Upper lobe of left lung (tissue), 6 donors: ENCODE measurements at regions not wholly inside any gene's neighbourhood (a gene's known extent, or its start where the extent isn't known, plus 50 kb on each side); places are given as distances from the start of the nearest gene placed in this dataset.
"Not testable (repeated sequence)": the region's sequence is repeated elsewhere in the genome, so short reads cannot be mapped to it uniquely, and the experiment has no call there.

Experiments
- ATAC-seq, 2 donors: fragments of 200-7000 bp; cut with Tn5 transposase; one replicate each; pipeline ENCODE4 v1.9.1; 2022; ENCODE audit warnings: mild to moderate bottlenecking in 2 of 2, moderate library complexity in 2 of 2; ENCODE audit not compliant: low FRiP score in 2 of 2
- DNase-seq, 2 donors: peaks; one replicate each; pipeline ENCODE4 v3.0.0-alpha.2; 2019 to 2020
- H3K27ac ChIP-seq, 4 donors: fragments of 200-600 bp; sonication (generic); one replicate each; pipeline ENCODE4 v1.5.1; 2016 to 2019
- H3K27me3 ChIP-seq, 4 donors: fragments of 200-600 bp; sonication (generic); one replicate each; pipeline ENCODE4 v1.5.1; 2017 to 2019
- H3K36me3 ChIP-seq, 4 donors: fragments of 200-600 bp; sonication (generic); one replicate each; pipeline ENCODE4 v1.5.1; 2016 to 2019
- H3K4me1 ChIP-seq, 4 donors: fragments of 200-600 bp; sonication (generic); one replicate each; pipeline ENCODE4 v1.5.1; 2018 to 2019
- H3K4me3 ChIP-seq, 4 donors: fragments of 200-600 bp; sonication (generic); one replicate each; pipeline ENCODE4 v1.5.1; 2017 to 2019; ENCODE audit warnings: mild to moderate bottlenecking in 2 of 4, moderate library complexity in 1 of 4
- H3K9me3 ChIP-seq, 4 donors: fragments of 200-600 bp; sonication (generic); one replicate each; pipeline ENCODE4 v1.5.1; 2018 to 2019
- EP300 ChIP-seq, 4 donors: sonication (generic); formaldehyde crosslinking; IDR thresholded peaks; one replicate each; pipeline ENCODE4 v1.5.1; 2017; ENCODE audit warnings: antibody characterized with exemption in 4 of 4, control low read depth in 2 of 4
- POLR2A ChIP-seq, 4 donors: fragments of 450-650 bp; IDR thresholded peaks; one replicate each; pipeline ENCODE4 v1.5.1; 2016 to 2017; ENCODE audit warnings: antibody characterized with exemption in 4 of 4, mild to moderate bottlenecking in 2 of 4
- POLR2AphosphoS5 ChIP-seq, 2 donors: sonication (generic); formaldehyde crosslinking; IDR thresholded peaks; one replicate each; pipeline ENCODE4 v1.5.1; 2017; ENCODE audit warnings: antibody characterized with exemption in 2 of 2
- WGBS, 2 donors: methylation state at CpG; one replicate each; pipeline ENCODE4 v1.1.5; 2017 to 2018; 5-methylcytosine and 5-hydroxymethylcytosine counted together
- TF ChIP-seq, protein P1 (sequence below), 6 experiments: fragments of 450-650 bp in 4 of 6; fragments of 200-600 bp in 2 of 6; sonication (generic) in 2 of 6; IDR thresholded peaks; one replicate each; pipeline ENCODE4 v1.5.1; 2016 to 2019; ENCODE audit warnings: antibody characterized with exemption in 6 of 6
- donor health status: DM: no; HTN: no; CAD: no; lungs with moderate emphysema.
- donor health status: DM: no; HTN: yes; CAD: no; lungs with severe emphysema.

DNA sequence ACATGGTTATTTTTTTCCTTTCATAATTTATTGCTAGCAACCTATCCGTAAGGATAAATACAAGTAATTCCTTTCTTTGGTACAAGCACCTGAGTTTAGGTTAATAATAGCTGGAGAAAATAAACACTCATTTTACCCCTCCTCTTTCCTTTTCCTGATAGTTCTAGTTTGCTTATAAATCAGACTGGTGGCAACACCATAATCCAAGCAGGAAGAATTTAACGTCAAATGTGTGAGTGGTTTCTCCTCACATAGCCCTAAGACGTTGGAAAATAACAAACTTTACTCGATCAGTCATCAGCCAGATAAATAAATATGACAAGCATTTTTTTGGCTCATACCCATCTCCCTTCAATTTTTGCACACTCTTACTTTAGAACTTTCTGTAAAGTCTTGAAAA lies 190.3 kb upstream of the FAM241A start:
- DNase-seq (no peak), ATAC-seq (no peak)
- no peak overlapping the region for H3K4me3 ChIP-seq
- WGBS, 2 donors = 34 to 37% methylated on average over 4 of the region's 4 CpGs
- no peaks in the 10 kb centered on the region for H3K9me3 ChIP-seq
- no peaks in the 10 kb centered on the region for H3K27me3 ChIP-seq
- H3K4me1 ChIP-seq = no peaks in the 10 kb centered on the region
- TF ChIP-seq, protein P1, sequence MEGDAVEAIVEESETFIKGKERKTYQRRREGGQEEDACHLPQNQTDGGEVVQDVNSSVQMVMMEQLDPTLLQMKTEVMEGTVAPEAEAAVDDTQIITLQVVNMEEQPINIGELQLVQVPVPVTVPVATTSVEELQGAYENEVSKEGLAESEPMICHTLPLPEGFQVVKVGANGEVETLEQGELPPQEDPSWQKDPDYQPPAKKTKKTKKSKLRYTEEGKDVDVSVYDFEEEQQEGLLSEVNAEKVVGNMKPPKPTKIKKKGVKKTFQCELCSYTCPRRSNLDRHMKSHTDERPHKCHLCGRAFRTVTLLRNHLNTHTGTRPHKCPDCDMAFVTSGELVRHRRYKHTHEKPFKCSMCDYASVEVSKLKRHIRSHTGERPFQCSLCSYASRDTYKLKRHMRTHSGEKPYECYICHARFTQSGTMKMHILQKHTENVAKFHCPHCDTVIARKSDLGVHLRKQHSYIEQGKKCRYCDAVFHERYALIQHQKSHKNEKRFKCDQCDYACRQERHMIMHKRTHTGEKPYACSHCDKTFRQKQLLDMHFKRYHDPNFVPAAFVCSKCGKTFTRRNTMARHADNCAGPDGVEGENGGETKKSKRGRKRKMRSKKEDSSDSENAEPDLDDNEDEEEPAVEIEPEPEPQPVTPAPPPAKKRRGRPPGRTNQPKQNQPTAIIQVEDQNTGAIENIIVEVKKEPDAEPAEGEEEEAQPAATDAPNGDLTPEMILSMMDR (IDR thresholded peaks at IDR 0.05) = no peak
- TF ChIP-seq POLR2A (IDR thresholded peaks at IDR 0.05) = no peak
- TF ChIP-seq POLR2AphosphoS5 (IDR thresholded peaks at IDR 0.05) = no peak
- no peak for TF ChIP-seq EP300 (IDR thresholded peaks at IDR 0.05)
- no peaks in the 10 kb centered on the region for H3K36me3 ChIP-seq
- H3K27ac ChIP-seq = no peak overlapping the region

DNA sequence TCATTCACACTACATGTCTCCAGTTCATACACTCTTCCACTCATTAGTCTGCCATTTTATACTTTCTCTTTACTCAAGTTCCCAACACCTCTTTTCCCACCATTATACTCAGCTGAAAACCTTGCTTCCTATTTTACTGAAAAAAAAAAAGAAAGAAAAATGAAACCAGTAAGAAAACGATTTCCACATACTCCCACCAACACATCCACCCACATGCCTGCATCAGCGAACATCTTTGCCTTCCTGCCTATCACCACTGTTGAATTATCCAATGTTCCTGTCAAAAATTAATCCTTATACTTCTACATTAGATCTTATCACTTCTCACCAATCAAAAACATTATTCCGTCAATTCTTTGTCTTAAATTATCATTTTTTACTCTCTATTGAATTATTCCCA lies 188.1 kb upstream of the FAM241A start:
- no peak for DNase-seq
- Histone ChIP-seq H3K4me1 (no peaks in the 10 kb centered on the region), H3K4me3 (no peak overlapping the region), H3K36me3 (no peaks in the 10 kb centered on the region), H3K9me3 (no peaks in the 10 kb centered on the region), H3K27me3 (no peaks in the 10 kb centered on the region), H3K27ac (no peak overlapping the region)
- TF ChIP-seq POLR2A (IDR thresholded peaks at IDR 0.05) = no peak
- no peak for TF ChIP-seq POLR2AphosphoS5 (IDR thresholded peaks at IDR 0.05)
- no peak for ATAC-seq
- WGBS, 2 donors = 63 to 68% methylated on average over 3 of the region's 3 CpGs

DNA sequence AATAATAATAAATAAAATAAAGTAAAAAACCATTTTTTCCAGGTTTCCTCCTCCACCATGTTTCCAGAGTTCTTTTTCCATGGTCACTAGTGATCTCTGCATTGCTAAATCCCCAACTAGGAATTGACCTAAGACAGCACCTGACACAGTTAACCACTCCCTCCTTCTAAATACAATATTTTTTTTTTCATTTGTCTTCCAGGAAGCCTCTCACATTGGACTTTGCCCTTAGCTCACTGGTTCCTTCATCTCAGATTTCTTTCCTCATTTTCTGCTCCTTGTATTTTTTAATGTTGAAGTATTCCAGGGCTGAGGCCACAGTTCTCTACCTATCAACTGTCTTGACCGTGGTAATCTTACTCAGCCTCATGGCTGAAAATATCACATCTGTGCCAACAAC lies 187.3 kb upstream of the FAM241A start:
- WGBS, 2 donors = 74 to 82% methylated on average over 1 of the region's 1 CpG

DNA sequence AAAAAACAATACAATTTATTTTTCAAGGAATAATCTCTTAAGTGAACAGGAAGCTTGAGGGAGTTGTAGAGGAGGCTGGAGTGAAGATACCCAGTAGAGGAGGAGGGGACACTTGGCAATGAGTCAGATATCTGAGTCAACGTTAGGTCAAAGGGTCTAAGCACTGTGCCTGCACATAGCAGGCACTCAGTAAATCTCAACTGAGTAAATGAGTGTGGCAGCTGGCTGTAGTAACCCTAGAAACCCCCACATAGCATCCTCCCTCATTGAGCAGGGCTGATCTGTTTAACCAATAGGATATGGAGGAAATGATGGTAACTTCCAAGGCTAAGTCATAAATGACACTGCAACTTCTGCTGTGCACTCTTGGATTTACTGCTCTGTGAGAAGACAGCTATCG lies 186.0 kb upstream of the FAM241A start:
- Histone ChIP-seq H3K27ac (no peak overlapping the region), H3K27me3 (no peaks in the 10 kb centered on the region), H3K4me1 (no peaks in the 10 kb centered on the region), H3K36me3 (no peaks in the 10 kb centered on the region), H3K9me3 (no peaks in the 10 kb centered on the region), H3K4me3 (no peak overlapping the region)
- TF ChIP-seq POLR2A (IDR thresholded peaks at IDR 0.05) (no peak), EP300 (IDR thresholded peaks at IDR 0.05) (no peak), POLR2AphosphoS5 (IDR thresholded peaks at IDR 0.05) (no peak)
- TF ChIP-seq, protein P1 (IDR thresholded peaks at IDR 0.05) = no peak
- 53 to 61% methylated on average over 2 of the region's 2 CpGs for WGBS, 2 donors
- ATAC-seq (no peak), DNase-seq (no peak)

More for the DNA sequence above, 187.3 kb upstream of the FAM241A start:
- Histone ChIP-seq H3K27me3 (no peaks in the 10 kb centered on the region), H3K36me3 (no peaks in the 10 kb centered on the region), H3K4me1 (no peaks in the 10 kb centered on the region), H3K4me3 (no peak overlapping the region), H3K27ac (no peak overlapping the region), H3K9me3 (no peaks in the 10 kb centered on the region)
- DNase-seq (no peak), ATAC-seq (no peak)
- TF ChIP-seq POLR2A (IDR thresholded peaks at IDR 0.05) (no peak), POLR2AphosphoS5 (IDR thresholded peaks at IDR 0.05) (no peak), EP300 (IDR thresholded peaks at IDR 0.05) (no peak)
- TF ChIP-seq, protein P1 (IDR thresholded peaks at IDR 0.05) = no peak

DNA sequence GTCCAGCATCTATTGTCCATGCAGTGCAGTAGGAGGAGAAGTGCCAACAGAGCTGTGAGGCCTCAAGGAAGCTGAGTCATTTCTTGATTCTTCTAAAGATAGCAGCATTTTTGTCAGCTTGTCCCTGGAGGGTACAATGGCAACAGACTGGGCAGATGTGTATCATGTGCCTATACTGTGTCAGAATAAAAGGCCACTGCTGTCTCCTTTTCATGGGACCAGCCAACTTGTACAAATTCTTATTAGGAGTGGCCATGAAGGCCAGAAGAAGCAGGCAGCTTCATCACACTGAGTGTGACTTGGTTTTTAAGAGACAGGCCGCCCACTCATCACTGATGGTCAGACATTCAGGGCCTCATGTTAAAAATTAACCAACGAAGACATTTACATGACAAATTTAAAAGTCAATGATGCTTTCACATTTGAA lies 185.0 kb upstream of the FAM241A start:
- Histone ChIP-seq H3K9me3 (no peaks in the 10 kb centered on the region), H3K27ac (no peak overlapping the region), H3K27me3 (no peaks in the 10 kb centered on the region), H3K4me3 (no peak overlapping the region), H3K4me1 (no peaks in the 10 kb centered on the region), H3K36me3 (no peaks in the 10 kb centered on the region)
- no peak for TF ChIP-seq POLR2AphosphoS5 (IDR thresholded peaks at IDR 0.05)
- TF ChIP-seq, protein P1 (IDR thresholded peaks at IDR 0.05) = no peak
- no peak for TF ChIP-seq POLR2A (IDR thresholded peaks at IDR 0.05)
- TF ChIP-seq EP300 (IDR thresholded peaks at IDR 0.05) = no peak
- no peak for ATAC-seq
- WGBS, 2 donors = 88 to 94% methylated on average over 2 of the region's 2 CpGs
- no peak for DNase-seq

DNA sequence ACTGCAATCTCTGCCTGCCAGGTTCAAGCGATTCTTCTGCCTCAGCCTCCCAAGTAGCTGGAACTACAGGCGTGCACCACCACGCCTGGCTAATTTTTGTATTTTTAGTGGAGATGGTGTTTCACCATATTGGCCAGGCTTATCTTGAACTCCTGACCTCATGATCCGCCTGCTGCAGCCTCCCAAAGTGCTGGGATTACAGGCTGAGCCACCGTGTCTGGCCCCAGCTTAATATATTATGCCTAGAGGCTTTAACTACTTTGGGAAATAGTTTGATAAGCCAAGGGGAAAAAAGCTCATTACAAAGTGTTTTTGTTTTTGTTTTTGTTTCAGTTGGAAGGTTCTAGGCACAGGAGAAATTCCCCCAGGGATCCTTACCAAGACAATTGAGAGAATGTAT lies 184.2 kb upstream of the FAM241A start:
- not testable (repeated sequence) for H3K4me1 ChIP-seq, H3K27me3 ChIP-seq, ATAC-seq, H3K9me3 ChIP-seq, DNase-seq, H3K4me3 ChIP-seq, H3K27ac ChIP-seq, H3K36me3 ChIP-seq
- 82 to 83% methylated on average over 5 of the region's 5 CpGs for WGBS, 2 donors
